ENCODE measurements at regions not wholly inside any gene's neighbourhood (a gene's known extent, or its start where the extent isn't known, plus 50 kb on each side); places are given as distances from the start of the nearest gene placed in this dataset.

- 43% methylated on average over 1 of the region's 2 CpGs; no CpG with 5 or more reads in 1 of the 2 experiments for WGBS, 2 experiments (ENCODE audit: extremely low coverage in 2 of 2, insufficient read length in 1 of 2)
- BruUV-seq (replicated peaks): no TSS peak
Measured at GRCh38 chr10:84820596-84820995, 492.2 kb downstream of the CCSER2 start.

More at GRCh38 chr10:84820596-84820995, 492.2 kb downstream of the CCSER2 start:
- Histone ChIP-seq H3K9me3 (ENCODE audit: control insufficient read depth, insufficient read depth, low read length) (peaks cover 9% of the 10 kb centered on the region), H2BK15ac (ENCODE audit: low read depth, low read length) (no peak overlapping the region), H3K27ac (ENCODE audit: insufficient read depth, low read length) (no peak overlapping the region), H4K20me1 (ENCODE audit: insufficient read depth, low read length) (no peaks in the 10 kb centered on the region), H3K14ac (replicated peaks; ENCODE audit: low read depth, low read length) (no peak overlapping the region), H4K5ac (ENCODE audit: low read depth, low read length) (no peak overlapping the region), H4K91ac (ENCODE audit: insufficient read depth, low read depth, low read length) (no peak overlapping the region), H3K4me1 (ENCODE audit: control insufficient read depth, insufficient read depth, low read length) (no peaks in the 10 kb centered on the region), H3K36me3 (ENCODE audit: control insufficient read depth, insufficient read depth, low read length) (no peaks in the 10 kb centered on the region), H2AFZ (replicated peaks; ENCODE audit: low read length, poor library complexity) (no peak overlapping the region), H3K18ac (ENCODE audit: low read depth, low read length) (no peak overlapping the region), H3K79me1 (ENCODE audit: low read depth in 1 of 2, low read length in 2 of 2) (no peaks in the 10 kb centered on the region), H3K56ac (ENCODE audit: extremely low read depth, insufficient read depth, low read length) (no peak overlapping the region), H2BK5ac (ENCODE audit: low read depth, low read length, poor library complexity, severe bottlenecking) (no peak overlapping the region), H3K4ac (ENCODE audit: low read depth, low read length) (no peak overlapping the region), H3K9me1 (ENCODE audit: insufficient read depth, low read length) (no peaks in the 10 kb centered on the region), H2AK5ac (ENCODE audit: low read depth, low read length) (no peak overlapping the region), H4K8ac (ENCODE audit: low read depth in 2 of 2, low read length in 2 of 2) (no peak overlapping the region), H2AK9ac (replicated peaks; ENCODE audit: low read depth, low read length, poor library complexity) (no peak overlapping the region), H3K4me3 (ENCODE audit: insufficient read depth, low read depth, low read length) (no peak overlapping the region), H2BK20ac (ENCODE audit: low read depth, low read length) (no peak overlapping the region), H2BK120ac (ENCODE audit: low read depth, low read length) (no peak overlapping the region), H3K9ac (ENCODE audit: low read depth, low read length) (no peak overlapping the region), H3K23ac (ENCODE audit: low read depth, low read length) (no peak overlapping the region), H3K27me3 (ENCODE audit: control insufficient read depth, insufficient read depth, low read length) (no peaks in the 10 kb centered on the region), H3K4me2 (ENCODE audit: low read depth, low read length) (no peak overlapping the region)
- DNase-seq (no peak), ATAC-seq (ENCODE audit: low read depth) (no peak)
- CTCF ChIA-PET: no interaction called here
- intact Hi-C loops (cut with micrococcal nuclease) (no loop called here), in situ Hi-C loops (cut with MboI; ENCODE audit: low sequenced_read_pairs) (no loop called here), dilution Hi-C loops (cut with HindIII; ENCODE audit: low sequenced_read_pairs, unreplicated experiment) (no loop called here)
- no peak for TF ChIP-seq ELK1 (IDR thresholded peaks at IDR 0.05; ENCODE audit: borderline replicate concordance, low read depth, low read length)
- TF ChIP-seq, protein P1, sequence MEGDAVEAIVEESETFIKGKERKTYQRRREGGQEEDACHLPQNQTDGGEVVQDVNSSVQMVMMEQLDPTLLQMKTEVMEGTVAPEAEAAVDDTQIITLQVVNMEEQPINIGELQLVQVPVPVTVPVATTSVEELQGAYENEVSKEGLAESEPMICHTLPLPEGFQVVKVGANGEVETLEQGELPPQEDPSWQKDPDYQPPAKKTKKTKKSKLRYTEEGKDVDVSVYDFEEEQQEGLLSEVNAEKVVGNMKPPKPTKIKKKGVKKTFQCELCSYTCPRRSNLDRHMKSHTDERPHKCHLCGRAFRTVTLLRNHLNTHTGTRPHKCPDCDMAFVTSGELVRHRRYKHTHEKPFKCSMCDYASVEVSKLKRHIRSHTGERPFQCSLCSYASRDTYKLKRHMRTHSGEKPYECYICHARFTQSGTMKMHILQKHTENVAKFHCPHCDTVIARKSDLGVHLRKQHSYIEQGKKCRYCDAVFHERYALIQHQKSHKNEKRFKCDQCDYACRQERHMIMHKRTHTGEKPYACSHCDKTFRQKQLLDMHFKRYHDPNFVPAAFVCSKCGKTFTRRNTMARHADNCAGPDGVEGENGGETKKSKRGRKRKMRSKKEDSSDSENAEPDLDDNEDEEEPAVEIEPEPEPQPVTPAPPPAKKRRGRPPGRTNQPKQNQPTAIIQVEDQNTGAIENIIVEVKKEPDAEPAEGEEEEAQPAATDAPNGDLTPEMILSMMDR (conservative IDR thresholded peaks at IDR 0.05; ENCODE audit: low read depth, low read length): no peak
- TF ChIP-seq RFX5 (IDR thresholded peaks at IDR 0.05; ENCODE audit: low read depth, low read length): no peak
- no peak for TF ChIP-seq MAFK (IDR thresholded peaks at IDR 0.05; ENCODE audit: low read depth, low read length)
- no peak for TF ChIP-seq MXI1 (IDR thresholded peaks at IDR 0.05; ENCODE audit: borderline replicate concordance, low read depth, low read length)
- no peak for TF ChIP-seq NFE2L2 (IDR thresholded peaks at IDR 0.05; ENCODE audit: low read depth, low read length)
- TF ChIP-seq CHD1 (IDR thresholded peaks at IDR 0.05; ENCODE audit: low read depth, low read length): no peak
- no peak for TF ChIP-seq RCOR1 (IDR thresholded peaks at IDR 0.05; ENCODE audit: insufficient replicate concordance, low read length)
- no peak for TF ChIP-seq MAZ (IDR thresholded peaks at IDR 0.05; ENCODE audit: borderline replicate concordance, low read depth, low read length)
- no peak for TF ChIP-seq CEBPB (IDR thresholded peaks at IDR 0.05; ENCODE audit: low read depth, low read length)
- POLR2A ChIA-PET (ENCODE audit: unreplicated experiment): no interaction called here
